ENCODE measurements at regions not wholly inside any gene's neighbourhood (a gene's known extent, or its start where the extent isn't known, plus 50 kb on each side); places are given as distances from the start of the nearest gene placed in this dataset.
"Not testable (repeated sequence)": the region's sequence is repeated elsewhere in the genome, so short reads cannot be mapped to it uniquely, and the experiment has no call there.

- no peak for DNase-seq
- Histone ChIP-seq H3K4me1 (ENCODE audit: control insufficient read depth, insufficient read depth, low read length) (no peaks in the 10 kb centered on the region), H3K36me3 (ENCODE audit: control insufficient read depth, insufficient read depth, low read length) (no peaks in the 10 kb centered on the region), H3K4me3 (ENCODE audit: low read length) (peak overlapping the region; percentile 62), H3K9me3 (ENCODE audit: control insufficient read depth, low read length) (peaks cover 11% of the 10 kb centered on the region), H3K9ac (ENCODE audit: extremely low read depth, low read length, poor library complexity, severe bottlenecking) (no peak overlapping the region), H3K27ac (ENCODE audit: low read depth, low read length) (no peak overlapping the region), H3K27me3 (ENCODE audit: control insufficient read depth, insufficient read depth, low read length, poor library complexity, severe bottlenecking) (no peaks in the 10 kb centered on the region)
- Mint-ChIP-seq H3K4me1 (peaks cover 11% of the 10 kb centered on the region), H3K4me3 (no peak overlapping the region), H3K27me3 (ENCODE audit: insufficient read depth) (no peaks in the 10 kb centered on the region), H3K27ac (no peak overlapping the region), H3K36me3 (ENCODE audit: low read depth) (no peaks in the 10 kb centered on the region), H3K9me3 (peaks cover 18% of the 10 kb centered on the region)
- WGBS, 2 experiments (ENCODE audit: insufficient coverage in 1 of 2, insufficient read length in 1 of 2) = 95 to 100% methylated on average over 6 of the region's 6 CpGs
- TF ChIP-seq CTCF (conservative IDR thresholded peaks at IDR 0.05) = no peak
These were observed 125.9 kb downstream of the MFAP3L start for GRCh38 chr4:169900241-169900845.

- H3K9me3 ChIP-seq (ENCODE audit: control insufficient read depth, low read length) = peaks cover 11% of the 10 kb centered on the region
- Mint-ChIP-seq H3K27ac (no peak overlapping the region), H3K27me3 (ENCODE audit: insufficient read depth) (no peaks in the 10 kb centered on the region), H3K36me3 (ENCODE audit: low read depth) (no peaks in the 10 kb centered on the region), H3K4me1 (peaks cover 5% of the 10 kb centered on the region), H3K9me3 (peaks cover 18% of the 10 kb centered on the region), H3K4me3 (no peak overlapping the region)
- no peak overlapping the region for H3K4me3 ChIP-seq (ENCODE audit: low read length)
- no peaks in the 10 kb centered on the region for H3K36me3 ChIP-seq (ENCODE audit: control insufficient read depth, insufficient read depth, low read length)
- TF ChIP-seq CTCF (conservative IDR thresholded peaks at IDR 0.05) = no peak
- no peak overlapping the region for H3K27ac ChIP-seq (ENCODE audit: low read depth, low read length)
- no peak overlapping the region for H3K9ac ChIP-seq (ENCODE audit: extremely low read depth, low read length, poor library complexity, severe bottlenecking)
- 92 to 100% methylated on average over 2 of the region's 2 CpGs for WGBS, 2 experiments (ENCODE audit: insufficient coverage in 1 of 2, insufficient read length in 1 of 2)
- no peak for DNase-seq
- H3K4me1 ChIP-seq (ENCODE audit: control insufficient read depth, insufficient read depth, low read length) = no peaks in the 10 kb centered on the region
- no peaks in the 10 kb centered on the region for H3K27me3 ChIP-seq (ENCODE audit: control insufficient read depth, insufficient read depth, low read length, poor library complexity, severe bottlenecking)
These were observed 126.9 kb downstream of the MFAP3L start for GRCh38 chr4:169899295-169899694.

GRCh38 chr4:169898095-169898494 lies 128.1 kb downstream of the MFAP3L start:
- H3K4me3 ChIP-seq (ENCODE audit: low read length) = no peak overlapping the region
- no peak for TF ChIP-seq CTCF (conservative IDR thresholded peaks at IDR 0.05)
- Mint-ChIP-seq H3K4me3 (no peak overlapping the region), H3K9me3 (peaks cover 18% of the 10 kb centered on the region), H3K27me3 (ENCODE audit: insufficient read depth) (no peaks in the 10 kb centered on the region), H3K36me3 (ENCODE audit: low read depth) (no peaks in the 10 kb centered on the region), H3K4me1 (peaks cover 3% of the 10 kb centered on the region), H3K27ac (no peak overlapping the region)
- no peaks in the 10 kb centered on the region for H3K4me1 ChIP-seq (ENCODE audit: control insufficient read depth, insufficient read depth, low read length)
- peaks cover 11% of the 10 kb centered on the region for H3K9me3 ChIP-seq (ENCODE audit: control insufficient read depth, low read length)
- H3K9ac ChIP-seq (ENCODE audit: extremely low read depth, low read length, poor library complexity, severe bottlenecking) = no peak overlapping the region
- no peaks in the 10 kb centered on the region for H3K27me3 ChIP-seq (ENCODE audit: control insufficient read depth, insufficient read depth, low read length, poor library complexity, severe bottlenecking)
- no peaks in the 10 kb centered on the region for H3K36me3 ChIP-seq (ENCODE audit: control insufficient read depth, insufficient read depth, low read length)
- no peak overlapping the region for H3K27ac ChIP-seq (ENCODE audit: low read depth, low read length)
- DNase-seq = no peak

- H3K9ac ChIP-seq (ENCODE audit: extremely low read depth, low read length, poor library complexity, severe bottlenecking); H3K27me3 ChIP-seq (ENCODE audit: control insufficient read depth, insufficient read depth, low read length, poor library complexity, severe bottlenecking); H3K27me3 Mint-ChIP-seq (ENCODE audit: insufficient read depth); H3K4me3 Mint-ChIP-seq; H3K36me3 Mint-ChIP-seq (ENCODE audit: low read depth); H3K4me1 ChIP-seq (ENCODE audit: control insufficient read depth, insufficient read depth, low read length); DNase-seq; H3K4me1 Mint-ChIP-seq; H3K27ac Mint-ChIP-seq; H3K36me3 ChIP-seq (ENCODE audit: control insufficient read depth, insufficient read depth, low read length); H3K4me3 ChIP-seq (ENCODE audit: low read length); H3K9me3 ChIP-seq (ENCODE audit: control insufficient read depth, low read length); H3K27ac ChIP-seq (ENCODE audit: low read depth, low read length): not testable (repeated sequence)
- H3K9me3 Mint-ChIP-seq = peaks cover 14% of the 10 kb centered on the region
- 98 to 100% methylated on average over 3 to 4 of the region's 4 CpGs for WGBS, 2 experiments (ENCODE audit: insufficient coverage in 1 of 2, insufficient read length in 1 of 2)
These were observed 131.4 kb downstream of the MFAP3L start for GRCh38 chr4:169894767-169895166.

Measured in endodermal cell (in vitro differentiated cells).